ENCODE measurements at regions not wholly inside any gene's neighbourhood (a gene's known extent, or its start where the extent isn't known, plus 50 kb on each side); places are given as distances from the start of the nearest gene placed in this dataset.

DNA sequence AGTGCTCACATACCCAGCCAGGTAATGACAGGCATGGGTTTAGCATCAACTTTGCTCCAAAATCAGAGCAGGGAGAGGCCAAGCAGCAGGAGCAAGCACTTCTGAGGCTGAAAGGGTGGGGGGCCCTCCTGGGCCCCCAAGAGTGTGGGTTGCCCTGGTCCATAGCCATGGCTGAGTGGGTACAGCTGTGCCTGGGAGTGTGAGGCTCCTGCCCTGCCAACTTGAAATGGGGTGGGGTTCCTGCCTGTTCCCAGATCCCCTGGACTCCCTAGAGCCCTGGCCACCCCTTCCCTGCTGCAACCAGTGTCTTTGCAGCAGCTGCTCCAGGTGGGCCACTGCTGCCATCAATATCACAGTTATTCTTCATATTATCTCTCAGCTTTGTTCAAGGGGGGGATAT is 1224.2 kb upstream of the GJE1 start:
- DNase-seq (ENCODE audit: low spot score): no peak

DNA sequence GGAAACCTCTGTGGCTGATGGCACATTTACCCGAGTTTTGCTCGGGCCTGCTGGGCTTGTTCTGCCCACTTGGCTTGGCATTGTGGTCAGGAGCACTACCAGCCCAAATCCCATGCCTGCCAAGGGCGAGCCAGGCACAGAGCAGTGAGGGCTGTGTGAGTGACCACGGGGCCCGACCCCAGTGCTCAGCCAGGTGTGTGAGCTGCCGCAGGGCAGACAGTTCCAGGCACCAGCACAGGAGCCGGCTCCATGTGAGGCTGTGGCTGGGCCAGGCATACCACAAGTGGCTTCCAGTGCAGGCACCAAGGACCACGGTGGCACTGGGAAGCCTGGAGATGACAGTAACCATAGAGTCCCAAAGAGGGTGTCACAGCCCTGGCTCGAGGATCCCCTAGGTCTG is 1225.5 kb upstream of the GJE1 start:
- DNase-seq (ENCODE audit: low spot score): no peak

DNA sequence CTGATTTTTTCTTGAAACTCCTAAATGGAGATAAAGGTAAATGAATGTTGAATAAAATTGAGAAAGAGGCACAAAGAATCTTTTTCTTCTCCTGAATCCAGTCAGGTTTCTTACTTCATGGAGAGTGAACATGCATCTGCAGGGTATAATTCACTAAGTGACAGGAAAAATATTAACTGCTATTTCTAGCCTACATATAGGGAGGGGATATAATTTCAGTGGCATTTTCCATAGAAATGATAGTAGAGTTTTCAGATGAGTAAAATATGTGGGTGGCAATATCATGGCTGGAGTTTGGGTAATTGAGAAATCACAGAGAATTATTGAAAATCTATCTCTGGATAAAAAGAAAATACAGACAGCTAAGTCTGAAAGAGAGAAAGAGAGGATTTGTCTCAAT is 1227.0 kb upstream of the GJE1 start:
- no peak for DNase-seq (ENCODE audit: low spot score)

DNA sequence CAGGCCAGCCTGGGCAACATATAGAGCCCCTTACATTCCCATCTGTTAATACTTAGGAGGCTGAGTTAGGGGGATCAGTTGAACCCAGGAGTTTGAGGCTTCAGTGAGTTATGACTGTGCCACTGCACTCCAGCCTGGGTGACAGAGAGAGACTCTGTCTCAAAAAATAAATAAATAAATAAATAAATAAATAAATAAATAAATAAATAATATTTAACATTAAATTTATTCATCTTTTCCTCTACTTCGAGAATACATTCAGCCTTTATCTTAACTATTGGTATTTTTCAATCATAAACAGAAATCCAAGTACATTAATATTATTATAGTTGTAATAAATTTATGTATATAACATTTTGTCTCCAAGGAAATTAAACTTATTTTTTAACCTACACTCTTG is 1227.7 kb upstream of the GJE1 start:
- DNase-seq (ENCODE audit: low spot score): no peak

DNA sequence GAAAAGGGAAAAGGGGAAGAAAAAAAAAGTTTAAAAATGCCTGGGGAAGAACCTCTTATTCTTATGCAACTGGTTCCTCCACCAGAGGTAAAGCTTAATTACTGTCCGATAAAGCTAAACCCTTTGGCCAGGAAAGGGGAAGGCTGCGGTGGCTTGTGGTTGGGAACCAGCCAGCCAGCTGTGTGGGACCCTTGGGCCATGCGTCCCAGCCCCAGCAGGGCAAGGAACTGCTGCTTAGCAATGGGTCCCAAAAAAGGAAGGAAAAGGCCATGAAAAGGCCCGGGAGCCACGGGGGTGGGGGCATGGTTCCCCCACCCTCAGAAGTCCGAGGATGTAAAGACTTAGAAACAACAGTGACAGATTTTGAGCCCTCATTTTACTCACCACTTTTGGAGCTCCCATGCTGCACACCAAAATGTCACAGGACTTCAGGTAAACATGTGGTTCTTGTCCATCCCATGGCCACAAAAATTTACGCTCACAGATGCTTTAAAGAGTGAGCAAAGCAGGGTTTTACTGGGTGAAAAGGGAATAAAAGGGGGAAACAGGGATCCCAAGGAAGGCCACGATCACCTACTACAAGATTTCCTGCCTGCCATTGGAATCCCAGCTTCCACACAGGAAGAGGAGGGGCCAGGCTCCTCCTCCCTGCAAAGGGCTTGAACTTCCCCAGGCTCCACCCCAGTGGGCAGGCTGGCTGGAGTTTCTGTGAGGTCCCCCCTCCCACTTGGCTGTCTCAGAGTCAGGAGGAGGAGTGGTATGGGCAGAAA is 1234.7 kb upstream of the GJE1 start:
- no peak for DNase-seq (ENCODE audit: low spot score)

DNA sequence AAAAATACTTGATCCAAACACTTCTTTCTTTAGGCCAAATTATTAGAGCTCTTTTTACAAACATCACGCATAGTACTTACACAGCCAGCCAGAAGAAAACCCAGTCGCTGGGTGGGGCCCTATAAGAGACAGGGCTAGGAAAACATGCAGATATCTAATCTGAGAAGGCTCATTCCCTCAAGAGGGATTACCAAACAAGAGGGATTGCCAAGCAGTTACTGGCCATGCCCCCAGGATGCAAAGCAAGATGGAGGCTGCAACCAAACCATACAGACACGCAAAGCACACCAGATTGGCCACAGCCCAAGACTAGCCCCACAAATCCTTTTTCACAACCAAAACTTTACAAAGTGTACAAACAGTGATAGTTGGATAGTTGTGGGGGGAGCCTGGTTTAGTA is 1235.4 kb upstream of the GJE1 start:
- DNase-seq (ENCODE audit: low spot score): no peak

DNA sequence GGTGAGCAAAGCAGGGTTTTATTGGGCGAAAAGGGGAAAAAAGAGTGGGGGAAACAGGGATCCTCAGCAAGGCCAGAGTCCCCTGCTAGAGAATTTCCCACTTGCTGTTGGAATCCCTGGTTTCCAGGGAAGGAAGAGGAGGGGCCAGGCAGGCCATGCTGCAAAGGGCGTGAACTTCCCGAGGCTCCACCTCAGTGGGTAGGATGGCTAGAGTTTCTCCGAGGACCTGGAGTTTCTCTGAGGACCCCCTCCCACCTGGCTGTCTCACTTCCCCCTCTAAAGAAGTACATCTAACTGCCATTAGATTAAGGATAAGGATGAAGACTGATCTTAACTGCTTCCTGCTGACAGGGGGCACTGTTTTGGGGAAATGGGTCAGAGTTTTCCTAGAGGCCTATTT is 1239.3 kb upstream of the GJE1 start:
- DNase-seq (ENCODE audit: low spot score): no peak

DNA sequence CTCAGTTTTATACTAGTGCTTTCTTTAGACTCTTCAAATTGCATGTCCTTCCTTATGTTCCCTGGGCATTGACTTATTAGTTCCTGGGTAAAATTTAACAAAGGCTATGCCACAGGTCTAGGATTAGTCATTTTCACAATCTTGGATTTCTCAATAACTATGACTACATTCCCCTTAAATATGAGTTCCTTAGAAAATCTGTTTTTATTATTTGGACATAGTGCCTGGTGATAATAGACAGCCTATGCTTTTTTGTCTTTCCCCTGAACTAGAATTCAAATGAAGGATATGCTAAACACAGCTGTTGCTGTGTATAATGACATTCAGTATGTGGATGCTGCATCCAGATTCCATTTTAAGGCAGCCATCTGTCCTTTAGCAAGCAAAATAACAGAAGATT is 1252.8 kb upstream of the GJE1 start:
- DNase-seq (ENCODE audit: low spot score): peak; percentile 8

DNA sequence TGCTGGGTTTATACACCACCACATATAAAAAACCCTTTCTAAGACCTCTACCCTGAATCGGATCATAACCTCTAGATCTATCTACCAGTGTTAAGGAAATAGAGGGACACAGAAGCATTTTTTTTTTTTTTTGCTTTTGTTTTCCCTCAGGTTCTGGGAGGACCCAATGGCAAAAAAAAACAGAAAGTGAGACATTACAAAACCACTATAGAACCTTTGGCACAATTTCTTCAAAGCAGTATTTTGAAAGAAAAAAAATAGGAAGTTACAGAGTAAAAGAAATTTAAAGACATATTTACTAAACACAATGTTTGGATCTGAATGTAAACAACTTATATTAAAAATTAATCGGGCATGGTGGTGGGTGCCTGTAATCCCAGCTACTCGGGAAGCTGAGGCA is 1258.7 kb upstream of the GJE1 start:
- DNase-seq (ENCODE audit: low spot score): no peak

DNA sequence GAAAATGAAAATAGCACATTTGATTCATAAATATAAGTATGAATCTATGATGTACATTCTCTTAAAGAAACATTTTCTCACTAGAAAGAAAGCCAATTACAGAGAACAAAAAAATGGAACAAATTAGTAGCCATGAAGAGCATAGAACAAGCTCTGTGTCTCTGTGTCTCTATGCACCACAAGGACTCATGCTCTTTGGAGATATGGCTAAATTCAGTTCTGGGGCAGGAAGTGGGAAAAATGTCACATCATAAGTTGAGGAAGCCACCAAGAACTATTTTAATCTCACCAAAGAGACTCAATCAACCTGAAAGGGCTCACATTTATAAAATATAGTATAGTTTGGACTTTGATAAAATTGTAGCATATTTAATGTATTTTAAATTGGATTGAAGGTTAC is 1259.8 kb upstream of the GJE1 start:
- DNase-seq (ENCODE audit: low spot score): no peak

DNA sequence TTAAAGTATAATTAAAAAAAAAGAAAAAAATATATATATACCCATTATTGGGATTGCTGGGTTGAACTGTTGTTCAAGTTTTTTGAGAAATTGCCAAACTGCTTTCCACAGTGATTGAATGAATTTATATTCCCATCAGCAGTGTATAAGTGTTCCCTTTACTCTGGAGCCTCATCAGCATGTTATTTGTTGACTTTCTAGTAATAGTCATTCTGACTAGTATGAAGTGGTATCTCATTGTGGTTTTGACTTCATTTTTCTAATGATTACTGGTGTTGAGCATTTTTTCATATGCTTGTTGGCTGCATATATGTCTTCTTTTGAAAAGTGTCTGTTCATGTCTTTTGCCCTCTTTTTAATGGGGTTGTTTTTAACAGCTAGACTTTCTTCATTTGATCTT is 1260.8 kb upstream of the GJE1 start:
- DNase-seq (ENCODE audit: low spot score): no peak

DNA sequence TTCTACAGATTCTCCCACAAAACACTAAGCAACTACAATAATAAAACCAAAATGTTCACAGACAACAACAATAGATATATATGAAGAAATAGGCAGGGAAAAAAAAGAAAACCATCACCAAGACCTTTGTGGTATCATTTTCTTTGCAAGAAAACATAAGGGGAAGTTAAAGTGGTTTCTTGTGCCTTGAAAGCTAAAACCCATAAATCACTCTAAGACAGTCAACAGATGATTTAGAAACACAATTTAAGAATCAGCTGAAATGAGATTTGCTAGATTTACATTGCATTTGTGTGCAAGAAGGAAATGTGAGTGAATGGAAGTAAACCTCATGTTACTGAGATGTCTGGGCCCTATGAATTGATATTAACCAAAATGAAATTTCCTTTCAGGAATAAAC is 1265.4 kb upstream of the GJE1 start:
- no peak for DNase-seq (ENCODE audit: low spot score)

DNA sequence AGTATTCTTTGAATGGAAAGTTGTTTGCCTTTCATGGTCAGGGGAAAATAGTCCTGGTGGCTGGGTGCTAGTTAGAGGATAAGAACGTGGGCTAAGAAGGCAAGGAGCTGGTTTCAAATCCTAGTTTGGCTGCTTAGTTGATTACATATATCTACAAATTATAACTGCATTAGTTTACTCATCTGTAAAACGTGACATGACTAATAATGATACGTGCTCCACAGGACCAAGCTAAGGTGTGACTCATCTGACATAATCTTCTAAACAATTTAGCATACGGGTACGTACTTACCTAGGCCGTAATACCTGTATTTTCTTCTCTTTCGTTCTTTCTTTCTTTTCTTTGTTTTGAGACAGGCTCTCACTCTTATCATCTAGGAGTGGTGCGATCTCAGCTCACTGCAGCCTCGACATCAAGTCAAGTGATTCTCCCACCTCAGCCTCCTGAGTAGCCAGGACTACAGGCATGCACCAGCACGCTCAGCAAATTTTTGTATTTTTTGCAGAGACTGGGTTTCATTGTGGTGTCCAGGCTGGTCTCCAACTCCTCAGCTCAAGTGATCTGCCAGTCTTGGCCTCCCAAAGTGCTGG is 1274.2 kb upstream of the GJE1 start:
- DNase-seq (ENCODE audit: low spot score): no peak

DNA sequence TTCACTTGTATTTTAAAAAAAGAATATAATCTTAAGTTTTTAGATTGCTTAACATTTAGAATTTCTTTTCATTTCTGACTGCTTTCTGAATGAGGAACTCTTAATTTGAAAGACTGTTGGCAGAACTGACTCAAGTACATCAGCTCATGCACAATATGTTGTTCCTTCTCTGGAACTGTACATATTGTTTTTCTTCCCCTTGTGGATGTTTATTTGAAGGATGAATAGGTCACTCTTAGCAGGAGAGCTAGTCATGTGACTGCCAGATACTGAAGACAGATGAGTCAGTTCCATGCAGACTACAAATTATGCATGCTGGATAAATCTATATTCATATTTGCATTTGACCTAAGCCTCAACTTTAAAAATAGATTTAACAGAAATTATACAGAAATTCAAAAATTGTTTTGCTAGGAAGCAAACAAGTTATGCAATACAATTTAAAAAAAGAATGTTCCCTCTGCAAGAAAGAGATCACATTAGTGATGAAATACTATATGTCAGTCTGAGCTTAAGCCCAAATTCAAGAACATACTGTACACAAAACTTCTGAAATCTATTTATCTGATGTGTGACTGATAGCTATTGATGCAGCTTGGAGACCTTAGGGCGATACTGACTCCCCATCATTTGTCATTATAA is 1274.9 kb upstream of the GJE1 start:
- DNase-seq (ENCODE audit: low spot score): peak; percentile 63

DNA sequence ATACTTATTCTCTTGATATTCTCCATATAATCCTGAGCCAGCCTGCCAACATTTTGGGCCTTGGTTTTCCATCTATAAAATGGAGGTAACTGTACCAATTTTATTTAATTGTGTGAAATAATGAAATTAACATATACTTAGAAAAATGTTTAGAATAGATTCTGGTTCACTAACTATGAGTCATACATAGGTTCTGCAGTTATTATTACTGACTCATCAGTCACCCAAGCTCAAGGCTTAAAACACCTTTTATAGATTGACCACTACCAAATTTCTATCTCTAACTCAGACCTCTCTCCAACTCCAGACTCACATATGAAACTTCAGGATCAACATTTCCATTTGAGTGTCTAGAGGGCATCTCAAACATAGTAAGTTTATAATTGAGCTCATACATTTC is 1277.2 kb upstream of the GJE1 start:
- DNase-seq (ENCODE audit: low spot score): no peak

DNA sequence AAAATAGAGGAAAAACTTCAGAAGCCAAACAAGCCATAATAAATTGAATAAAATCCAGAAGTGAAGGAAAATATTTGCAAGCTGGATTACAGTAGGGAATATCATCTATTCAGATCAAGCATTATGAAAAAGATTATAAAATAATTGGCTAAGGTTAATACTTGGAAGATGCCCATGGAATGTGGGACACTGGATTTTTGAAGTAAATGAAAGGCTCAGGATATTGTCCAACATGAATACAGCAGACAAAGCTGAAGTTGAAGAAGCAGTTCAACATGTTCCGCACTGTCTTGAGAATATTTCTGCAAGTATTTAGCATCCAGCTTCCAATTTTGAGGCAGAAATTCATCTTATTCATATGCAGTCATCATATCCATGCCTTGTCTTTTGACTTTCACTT is 1278.4 kb upstream of the GJE1 start:
- DNase-seq (ENCODE audit: low spot score): no peak

DNA sequence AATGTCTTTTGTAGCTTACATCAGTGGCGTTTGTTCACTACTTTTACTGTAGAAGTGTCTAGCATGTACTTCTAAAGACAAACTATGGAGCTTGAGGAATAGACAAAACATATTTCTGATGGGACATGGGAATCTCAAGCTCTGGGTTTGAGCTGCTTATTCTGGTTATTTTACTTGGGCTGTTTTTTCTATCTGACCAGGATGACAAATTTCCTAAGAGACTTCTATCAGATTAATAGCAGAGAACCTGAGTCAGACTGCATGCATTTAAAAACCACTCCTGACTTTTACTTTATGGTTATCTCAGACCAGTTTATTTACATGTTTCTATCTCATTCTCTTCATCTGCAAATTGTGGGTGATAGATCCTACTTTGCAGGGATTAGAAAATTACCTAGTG is 1282.3 kb upstream of the GJE1 start:
- no peak for DNase-seq (ENCODE audit: low spot score)

DNA sequence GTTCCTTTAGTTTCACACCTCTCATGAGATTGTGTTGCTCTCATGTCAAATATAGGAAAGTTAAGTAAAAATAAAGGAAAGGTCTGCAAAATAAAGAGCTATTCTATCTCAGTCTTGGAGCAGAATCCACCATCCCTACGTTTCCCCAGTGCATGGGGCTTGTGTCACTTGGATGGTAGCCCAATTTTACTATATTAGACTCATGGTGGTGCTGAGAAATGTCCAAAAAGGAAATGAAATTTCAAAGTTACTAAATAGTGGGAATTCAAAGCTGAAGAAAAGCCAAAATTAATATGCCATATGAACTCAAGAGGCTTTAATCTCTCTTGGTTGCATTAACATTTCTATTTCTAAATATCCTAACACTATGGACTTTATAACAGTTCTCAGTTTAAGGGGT is 1283.3 kb upstream of the GJE1 start:
- no peak for DNase-seq (ENCODE audit: low spot score)

DNA sequence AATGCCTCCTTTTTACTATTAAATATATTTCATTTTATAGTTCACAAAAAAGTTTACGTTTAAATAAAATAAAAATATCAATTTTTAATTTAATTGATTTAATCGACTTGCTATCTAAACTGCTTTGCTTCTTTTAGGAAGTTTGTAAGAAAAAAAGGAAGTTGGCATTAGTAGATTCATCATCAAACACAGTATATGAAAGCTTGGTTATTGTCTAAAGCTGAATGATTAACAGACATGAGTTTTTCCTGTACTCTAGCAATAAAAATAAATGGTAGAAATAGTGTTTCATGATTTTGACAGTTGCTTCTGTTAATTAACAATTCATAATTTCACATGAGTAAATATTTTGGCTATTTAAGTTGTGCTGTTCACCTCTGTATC is 1285.5 kb upstream of the GJE1 start:
- DNase-seq (ENCODE audit: low spot score): no peak

DNA sequence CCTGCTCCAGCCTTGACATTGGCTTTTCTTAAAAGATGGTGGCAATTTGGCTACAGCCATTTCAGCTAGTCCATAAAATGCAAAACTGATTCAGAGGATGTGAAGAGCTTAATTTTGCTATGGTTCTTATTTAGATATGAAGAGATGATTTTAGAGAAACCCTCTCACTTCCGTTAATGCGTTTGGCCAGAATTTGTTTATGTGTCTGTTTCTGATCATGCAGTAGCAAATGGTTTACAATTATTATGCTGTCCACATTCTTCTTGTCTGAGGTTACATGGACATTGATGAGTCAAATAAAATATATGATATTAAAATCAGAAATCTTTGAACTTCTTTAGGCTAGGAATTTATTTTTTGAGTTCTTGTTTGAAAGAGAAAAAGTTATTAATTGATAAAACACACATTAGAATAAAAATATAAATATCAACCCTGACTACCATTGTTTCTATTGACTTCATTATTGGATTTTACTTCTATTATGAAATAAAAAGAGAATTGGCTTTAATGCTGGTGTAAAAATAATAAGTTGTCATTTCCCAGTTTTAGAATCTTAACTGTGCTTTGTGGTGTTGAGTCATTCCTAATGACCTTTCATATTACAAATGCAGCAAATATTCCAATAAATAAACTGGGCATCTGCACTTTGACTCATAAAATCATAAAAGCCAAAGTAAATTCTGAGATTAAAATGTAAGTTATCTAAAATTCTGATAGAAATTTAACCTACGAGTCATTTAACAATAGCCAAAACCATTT is 1286.0 kb upstream of the GJE1 start:
- DNase-seq (ENCODE audit: low spot score): no peak

DNA sequence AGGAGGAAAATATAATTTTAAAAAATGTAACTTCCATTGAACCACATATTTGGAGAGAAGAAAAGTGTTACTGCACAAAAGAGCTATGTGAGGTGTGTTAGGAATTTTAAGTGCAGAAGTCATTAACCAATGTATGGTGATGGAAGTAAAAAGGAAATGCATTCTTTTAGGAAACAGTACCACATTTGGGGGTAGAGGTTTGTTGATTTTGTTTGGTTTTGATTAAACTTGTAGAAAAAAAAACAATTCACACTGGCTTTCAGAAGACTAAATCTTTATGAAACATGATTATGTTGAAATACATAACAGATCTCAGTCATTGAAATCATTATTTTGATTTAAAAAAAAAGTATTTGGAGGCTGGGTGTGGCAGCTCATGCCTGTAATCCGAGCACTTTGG is 1287.0 kb upstream of the GJE1 start:
- no peak for DNase-seq (ENCODE audit: low spot score)

DNA sequence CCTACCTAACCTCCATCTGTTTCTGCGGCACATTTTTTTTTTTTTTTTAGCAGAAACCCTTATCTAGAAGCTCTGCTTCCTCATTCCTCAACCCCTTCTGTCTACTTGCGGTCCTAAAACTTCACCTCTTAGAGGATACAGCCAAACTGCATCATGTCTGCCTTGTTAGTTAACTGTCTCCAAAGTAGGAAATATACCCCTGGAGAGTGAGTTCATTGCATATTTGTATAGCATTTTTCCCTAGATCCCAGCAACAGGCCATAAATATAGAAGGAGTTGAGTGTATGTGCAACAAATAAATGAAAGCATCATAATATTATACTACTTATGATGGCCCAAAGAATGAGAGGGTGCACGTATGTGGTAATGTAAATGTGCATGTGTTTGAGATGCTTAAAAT is 1288.6 kb upstream of the GJE1 start:
- DNase-seq (ENCODE audit: low spot score): no peak

DNA sequence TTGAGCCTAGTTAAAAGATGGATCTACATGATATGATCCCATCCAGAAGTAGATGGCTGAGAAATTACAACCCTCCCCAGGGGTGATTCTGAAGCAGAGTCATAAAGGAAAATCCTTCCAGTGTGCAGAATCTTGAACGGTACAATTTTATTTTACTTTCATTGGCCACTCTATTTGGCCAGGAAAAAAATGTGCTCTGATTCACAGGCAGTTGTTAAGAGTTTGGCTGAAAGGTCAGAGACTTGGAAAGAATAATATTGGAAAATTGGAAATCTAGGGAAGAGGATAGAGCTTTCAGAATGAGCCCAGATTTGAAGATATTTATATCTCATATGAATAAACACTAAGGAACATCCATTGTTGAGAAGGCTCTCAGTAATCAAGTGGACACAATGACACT is 1299.3 kb upstream of the GJE1 start:
- DNase-seq (ENCODE audit: low spot score): no peak
